ENCODE measurements at regions not wholly inside any gene's neighbourhood (a gene's known extent, or its start where the extent isn't known, plus 50 kb on each side); places are given as distances from the start of the nearest gene placed in this dataset.

GRCh38 chr9:30178610-30179009 is 2205.8 kb upstream of the ACO1 start:
- TF ChIP-seq POLR2AphosphoS5 (IDR thresholded peaks at IDR 0.05) (no peak), CTCF (IDR thresholded peaks at IDR 0.05) (no peak)

Measured in prostate gland (tissue), 2 donors.